GM18867 (cell line): ENCODE measurements at regions not wholly inside any gene's neighbourhood (a gene's known extent, or its start where the extent isn't known, plus 50 kb on each side); places are given as distances from the start of the nearest gene placed in this dataset.
"Not testable (repeated sequence)": the region's sequence is repeated elsewhere in the genome, so short reads cannot be mapped to it uniquely, and the experiment has no call there.

Experiments
- ATAC-seq: cut with Tn5 transposase; IDR thresholded peaks from one replicate; pipeline ENCODE4 v1.9.1; 2021; ENCODE audit warnings: mild to moderate bottlenecking, moderate library complexity; ENCODE audit not compliant: unreplicated experiment

DNA sequence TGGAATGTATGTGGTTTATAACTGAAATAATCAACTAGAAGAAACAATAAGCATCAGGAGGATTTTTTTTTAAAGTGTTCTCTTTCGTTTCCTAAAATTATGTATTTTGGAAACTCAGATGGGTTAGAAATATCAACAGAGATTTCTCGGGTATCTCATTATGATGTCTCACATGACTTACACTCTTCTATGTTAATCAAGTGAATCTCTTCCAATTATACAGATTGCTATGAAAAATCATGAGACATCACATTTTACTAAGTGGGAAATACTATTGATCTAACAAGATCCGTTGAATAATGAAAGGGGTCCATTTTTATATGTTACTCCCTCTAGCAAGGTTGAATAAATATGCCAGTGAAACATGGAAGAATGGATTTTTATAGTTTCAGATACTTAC is 54.7 kb upstream of the NRIP1 start:
- ATAC-seq, result no peak

- ATAC-seq, result no peak
Measured at GRCh38 chr21:15121097-15121654, 56.4 kb upstream of the NRIP1 start.

DNA sequence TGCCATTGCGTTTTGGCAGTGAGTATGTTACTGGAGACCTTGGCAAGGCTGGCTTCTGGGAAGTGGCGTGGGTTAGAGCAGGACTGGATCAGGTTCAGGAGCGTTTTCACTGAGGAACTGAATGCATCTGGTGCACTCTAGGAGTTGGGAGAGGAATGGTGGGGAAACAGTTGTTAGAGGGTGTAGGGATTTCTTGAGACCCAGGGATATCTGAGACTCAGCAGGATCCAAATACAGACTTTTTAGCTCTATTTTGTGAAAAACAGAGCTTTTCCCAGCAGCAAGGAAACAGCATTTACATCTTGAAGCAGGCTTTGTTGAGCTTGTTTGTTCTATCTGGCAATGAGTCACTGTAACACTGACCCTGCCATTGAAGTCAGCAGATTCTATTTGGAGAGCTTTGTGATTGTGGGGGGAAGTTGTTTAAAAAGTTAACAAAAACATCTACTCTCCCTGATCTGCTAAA is 56.9 kb upstream of the NRIP1 start:
- ATAC-seq, result no peak

DNA sequence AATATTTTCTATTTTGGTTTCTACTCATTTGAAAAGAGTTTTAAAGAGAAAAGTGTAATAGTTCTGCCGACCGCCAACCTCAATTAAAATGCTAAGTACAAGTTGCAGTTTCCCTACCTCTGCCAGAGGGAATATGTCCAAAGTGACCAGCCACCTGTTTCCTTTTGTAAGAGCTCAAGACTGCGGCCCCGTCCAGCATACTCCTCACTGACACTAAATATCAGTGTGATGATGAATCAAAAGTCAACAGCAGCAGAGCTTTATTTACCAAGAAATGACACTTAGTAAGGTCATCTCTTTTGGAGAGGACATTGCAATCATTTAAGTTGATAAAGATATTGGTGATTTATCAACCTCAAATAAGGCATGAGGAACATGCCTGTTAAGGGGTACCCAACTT is 57.4 kb upstream of the NRIP1 start:
- ATAC-seq, result no peak

GRCh38 chr21:15124731-15125130 is 59.9 kb upstream of the NRIP1 start:
- ATAC-seq, result no peak

DNA sequence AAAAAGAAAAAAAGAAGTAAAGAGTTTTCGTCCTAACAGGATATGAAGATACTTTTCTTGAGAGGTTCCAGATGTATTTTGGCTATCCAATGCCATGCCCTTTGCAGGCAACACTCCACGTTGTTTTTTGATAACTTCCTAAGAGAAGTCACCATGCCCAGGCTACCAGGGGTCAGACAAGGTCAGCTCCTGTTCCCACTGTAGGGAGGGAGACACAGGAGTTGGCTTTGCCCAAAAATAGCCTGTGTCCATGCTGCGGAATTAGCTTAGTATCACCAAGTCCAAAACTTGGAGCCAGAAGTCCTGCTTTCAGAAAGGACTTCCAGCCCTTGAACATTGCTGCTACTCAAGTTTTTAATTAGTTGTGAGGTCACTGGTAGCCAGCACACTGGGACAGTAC is 62.1 kb upstream of the NRIP1 start:
- no peak for ATAC-seq

- ATAC-seq, result no peak
Measured at GRCh38 chr21:15127437-15127836, 62.6 kb upstream of the NRIP1 start.

DNA sequence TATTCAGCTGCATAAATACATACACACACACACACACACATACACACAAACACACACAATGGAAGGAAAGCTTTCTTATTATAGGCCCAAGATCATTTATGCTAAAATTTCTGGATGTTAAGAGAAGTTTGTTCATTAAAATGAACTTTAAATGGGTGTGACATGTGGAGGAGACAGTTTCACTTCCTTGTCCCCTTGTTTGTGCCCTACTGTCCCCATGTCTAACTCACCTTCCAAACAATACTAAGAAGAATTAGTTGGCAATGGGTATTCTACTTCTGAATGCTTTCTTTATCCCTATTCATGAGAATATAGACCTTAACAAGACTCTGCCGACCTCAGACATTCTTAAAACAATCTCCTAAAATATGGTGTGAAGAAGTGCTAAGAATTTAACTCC is 63.5 kb upstream of the NRIP1 start:
- no peak for ATAC-seq

GRCh38 chr21:15128714-15129113 is 63.9 kb upstream of the NRIP1 start:
- ATAC-seq, result not testable (repeated sequence)

- no peak for ATAC-seq
Measured at GRCh38 chr21:15130326-15130725, 65.5 kb upstream of the NRIP1 start.

DNA sequence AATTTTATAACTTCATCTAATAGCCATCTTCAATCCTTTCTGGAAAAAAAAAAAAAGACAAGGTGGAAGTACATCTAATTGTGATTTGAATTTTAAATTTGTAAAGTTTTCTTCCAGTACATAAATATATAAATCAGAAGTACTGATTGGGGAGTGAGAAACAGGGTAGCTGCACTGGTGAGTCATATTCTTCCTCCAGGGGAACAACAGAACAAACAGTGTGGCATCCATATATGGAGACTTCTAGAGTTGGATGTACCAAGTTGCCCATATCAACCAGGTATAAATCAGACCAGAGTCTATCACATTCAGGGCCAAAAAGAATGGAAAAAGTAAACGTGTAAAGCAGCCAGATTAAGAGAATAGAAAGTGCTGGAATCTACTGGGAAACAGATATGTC is 66.0 kb upstream of the NRIP1 start:
- no peak for ATAC-seq

- ATAC-seq, result no peak
Measured at GRCh38 chr21:15132781-15133180, 68.0 kb upstream of the NRIP1 start.

DNA sequence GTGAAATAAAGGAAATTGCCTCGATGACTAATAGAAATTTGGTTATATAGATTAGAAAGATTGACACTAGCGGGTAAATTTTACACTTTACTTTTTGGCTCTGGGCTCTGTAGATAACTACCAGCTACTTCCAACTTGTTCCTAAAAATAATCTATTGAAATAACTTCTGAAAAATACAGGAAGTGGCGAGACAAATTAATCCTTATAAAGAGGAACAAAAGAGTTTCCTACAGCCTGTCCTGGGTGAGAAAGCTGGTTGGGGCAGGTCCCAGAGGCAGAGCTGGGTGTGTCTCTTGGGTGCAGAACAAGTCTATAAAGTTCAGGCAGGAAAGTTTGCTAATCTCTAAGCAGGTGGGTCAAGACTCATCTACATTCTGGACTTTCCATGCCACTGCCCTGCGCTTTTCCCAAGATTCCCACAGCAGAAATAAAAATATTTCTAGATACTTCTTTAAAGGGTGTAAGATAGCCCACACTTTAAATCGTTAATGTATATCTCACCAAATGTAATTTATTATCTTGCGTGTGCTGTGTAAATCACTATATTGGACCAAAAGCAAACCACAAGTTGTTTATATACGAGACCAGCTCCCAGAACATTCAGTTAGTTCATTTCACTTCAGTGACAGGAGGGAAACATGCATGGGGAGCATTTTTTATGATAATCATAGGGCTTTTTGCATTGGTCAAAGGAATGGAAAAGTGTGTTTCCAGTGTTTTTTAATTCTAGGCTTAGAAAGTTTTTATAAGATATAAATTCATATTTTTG is 70.1 kb upstream of the NRIP1 start:
- no peak for ATAC-seq

DNA sequence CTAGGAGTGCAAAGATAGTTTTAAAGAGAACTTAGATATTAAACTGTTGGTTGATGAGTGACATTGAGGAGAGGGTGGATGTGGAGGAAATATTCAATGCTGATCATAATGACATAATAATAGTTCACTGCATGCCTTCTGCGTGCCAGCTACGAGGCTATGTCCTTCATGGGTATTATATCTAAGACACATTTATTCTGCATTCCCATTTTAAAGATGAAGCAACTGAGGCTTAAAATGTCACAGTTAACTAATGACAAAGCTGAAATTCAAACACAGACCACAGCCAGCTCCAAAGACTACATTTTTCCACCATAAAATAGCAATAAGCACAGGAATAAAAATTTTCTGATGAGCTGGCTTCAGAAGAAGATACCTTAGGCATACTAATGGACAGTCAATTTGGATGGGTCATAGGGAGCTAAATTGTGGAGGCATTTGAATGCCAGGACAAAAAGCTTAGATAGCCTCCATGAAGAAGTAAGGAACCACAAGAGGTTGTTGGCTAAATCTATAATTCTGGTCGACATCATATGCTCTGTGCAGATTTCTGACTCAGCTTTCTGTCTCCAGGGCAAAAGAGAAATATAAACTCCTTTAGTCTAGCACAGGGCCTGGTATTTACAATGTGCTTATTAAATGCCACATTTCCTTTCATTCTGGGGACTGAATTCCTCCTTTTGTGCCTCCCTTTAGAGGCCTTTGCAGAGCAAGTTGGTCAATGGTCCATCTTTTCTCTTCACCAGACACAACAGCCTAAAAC is 71.2 kb upstream of the NRIP1 start:
- ATAC-seq, result no peak

GRCh38 chr21:15138490-15138889 is 73.7 kb upstream of the NRIP1 start:
- no peak for ATAC-seq

GRCh38 chr21:15139898-15140297 is 75.1 kb upstream of the NRIP1 start:
- no peak for ATAC-seq

- ATAC-seq, result peak; percentile 56
Measured at GRCh38 chr21:15140321-15141019, 75.7 kb upstream of the NRIP1 start.

- no peak for ATAC-seq
Measured at GRCh38 chr21:15141261-15141970, 76.6 kb upstream of the NRIP1 start.

DNA sequence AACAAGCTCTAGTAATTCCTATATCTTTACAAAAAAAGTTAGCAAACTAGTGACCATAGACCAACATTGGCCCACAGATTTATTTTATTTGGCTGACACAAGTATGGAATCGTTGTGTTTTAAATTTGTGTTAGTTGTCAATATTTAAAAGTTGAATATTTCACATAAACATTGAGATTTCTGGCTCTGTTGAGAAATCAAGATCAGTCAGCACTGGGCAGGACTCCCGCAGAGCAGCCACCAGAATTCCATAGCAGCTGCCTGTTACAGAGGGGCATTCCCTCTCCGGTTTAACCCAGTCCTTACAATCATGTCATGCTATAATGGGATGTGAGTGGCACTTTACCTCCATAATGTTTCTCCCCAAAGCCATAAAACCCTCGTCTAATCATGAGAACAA is 79.2 kb upstream of the NRIP1 start:
- no peak for ATAC-seq

DNA sequence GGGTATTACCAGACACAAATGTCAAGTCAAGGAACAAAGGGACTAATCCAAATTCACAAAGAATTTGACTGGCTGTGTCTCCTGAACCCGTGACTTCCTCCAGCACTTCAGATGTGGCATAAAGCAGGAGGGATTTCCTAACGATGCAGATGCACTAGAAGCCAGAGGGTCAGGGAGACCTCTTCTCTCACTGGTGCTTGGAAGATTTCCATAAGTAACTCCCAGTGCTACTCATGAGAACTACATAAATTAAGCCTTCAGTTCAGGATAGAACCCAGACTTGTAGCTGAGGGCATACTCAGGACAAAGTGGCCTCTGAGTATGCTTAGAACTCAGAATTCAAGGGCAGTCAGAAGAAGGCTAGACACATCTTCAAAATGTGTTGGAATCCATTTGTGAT is 83.6 kb upstream of the NRIP1 start:
- no peak for ATAC-seq
